Mononuclear cell (primary cell): ENCODE measurements at regions not wholly inside any gene's neighbourhood (a gene's known extent, or its start where the extent isn't known, plus 50 kb on each side); places are given as distances from the start of the nearest gene placed in this dataset.
"Not testable (repeated sequence)": the region's sequence is repeated elsewhere in the genome, so short reads cannot be mapped to it uniquely, and the experiment has no call there.

Experiments
- H3K27me3 ChIP-seq: 2 replicates; pipeline ENCODE4 v1.6.0; 2011; ENCODE audit warnings: low read length, control low read depth; ENCODE audit not compliant: insufficient read depth
- H3K4me1 ChIP-seq: 2 replicates; pipeline ENCODE4 v1.5.1; 2011; ENCODE audit warnings: mild to moderate bottlenecking, low read length, control low read depth; ENCODE audit not compliant: insufficient read depth
- H3K4me3 ChIP-seq: 2 replicates; pipeline ENCODE4 v1.5.1; 2011; ENCODE audit warnings: mild to moderate bottlenecking, low read length, moderate library complexity
- H3K9me3 ChIP-seq: 2 replicates; pipeline ENCODE4 v1.5.1; 2011; ENCODE audit warnings: low read depth, mild to moderate bottlenecking, control low read depth, low read length

DNA sequence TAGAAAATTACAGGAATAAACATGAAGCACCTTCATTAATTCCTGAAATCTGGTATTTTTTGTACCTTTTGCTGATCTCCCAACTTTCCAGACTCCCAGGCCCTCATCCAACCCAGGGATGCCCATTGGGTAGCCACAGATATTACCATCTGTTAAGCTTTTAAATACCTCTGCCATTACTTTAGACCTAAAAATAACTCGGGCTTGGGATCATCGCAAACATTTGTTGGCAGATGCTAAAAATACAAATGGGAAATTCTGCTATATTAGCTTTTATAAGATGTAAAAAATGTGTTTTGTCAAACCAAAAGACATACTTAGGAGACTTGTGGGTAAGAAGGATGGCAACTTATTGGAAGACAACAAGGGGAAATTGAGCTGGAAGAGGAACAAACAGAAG lies 376.1 kb downstream of the CENPW start:
- H3K27me3 ChIP-seq, result no peaks in the 10 kb centered on the region

DNA sequence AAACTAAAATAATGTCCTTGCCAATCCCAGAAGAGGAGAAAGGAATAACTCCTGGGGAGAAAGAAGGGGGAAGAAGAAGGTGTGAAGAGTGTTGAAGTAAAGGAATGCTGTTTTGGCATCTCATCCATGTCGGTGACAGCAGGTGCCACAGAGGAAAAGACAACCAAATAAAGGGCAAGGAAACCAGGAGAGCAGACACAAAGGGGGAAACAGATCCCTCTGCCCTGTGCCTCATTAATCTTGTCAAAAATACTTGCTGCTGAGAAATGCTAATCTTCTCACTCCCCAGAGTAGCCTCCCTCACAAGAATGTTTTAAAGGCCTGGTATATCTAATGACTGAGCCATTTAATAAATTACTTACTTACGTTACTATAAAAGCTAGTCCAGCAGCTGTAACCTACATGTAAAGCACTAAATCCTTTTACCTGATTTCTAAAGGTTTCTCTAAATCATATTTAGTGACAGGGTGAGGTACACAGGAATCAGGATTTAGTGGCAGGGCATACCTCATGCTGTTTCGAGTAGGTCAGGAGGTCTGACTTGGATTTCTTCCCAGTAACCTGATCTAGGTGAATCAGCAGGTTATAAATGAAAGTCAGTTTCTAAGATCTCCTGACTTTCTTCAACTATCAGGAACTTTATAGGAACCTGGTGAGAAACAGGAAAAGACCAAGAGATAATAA lies 377.1 kb downstream of the CENPW start:
- Histone ChIP-seq H3K27me3 (no peaks in the 10 kb centered on the region), H3K4me1 (no peaks in the 10 kb centered on the region), H3K9me3 (no peaks in the 10 kb centered on the region), H3K4me3 (no peak overlapping the region)

More for the DNA sequence above, 376.1 kb downstream of the CENPW start:
- Histone ChIP-seq H3K4me1 (no peaks in the 10 kb centered on the region), H3K9me3 (no peaks in the 10 kb centered on the region), H3K4me3 (no peak overlapping the region)

DNA sequence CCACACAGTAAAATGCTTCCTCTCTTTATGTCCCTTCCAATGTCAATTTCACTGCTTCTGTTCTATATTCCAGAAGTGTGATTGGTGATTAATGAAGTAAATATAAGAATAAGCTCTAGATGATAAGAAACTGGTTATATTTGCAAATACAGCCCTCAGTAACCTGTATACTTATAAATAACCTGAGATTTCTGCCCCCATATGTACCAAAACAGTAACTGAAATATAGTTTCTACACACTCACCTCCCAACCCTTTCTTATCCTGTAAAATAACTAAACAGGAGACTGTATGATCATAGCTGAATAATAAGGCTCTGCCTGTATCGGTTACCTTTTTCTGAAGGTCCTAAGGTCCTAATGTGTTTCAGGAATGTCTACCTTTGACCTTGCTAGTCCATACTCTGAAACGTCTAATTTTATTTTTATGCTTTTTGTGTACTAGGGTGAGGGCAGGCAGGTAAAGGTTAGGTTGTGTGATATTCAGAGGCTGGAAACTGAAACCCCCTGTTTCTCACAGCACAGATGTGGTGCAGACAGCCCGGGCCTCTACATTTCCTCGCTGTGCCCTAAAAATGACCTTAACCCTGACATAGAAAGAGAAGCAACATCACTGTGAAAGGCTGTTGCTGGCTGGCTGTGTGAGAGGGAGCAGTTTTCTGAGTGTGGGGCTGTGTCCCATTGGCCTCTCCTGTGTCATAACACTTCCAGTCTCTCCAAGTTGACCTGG lies 378.8 kb downstream of the CENPW start:
- Histone ChIP-seq H3K4me3 (no peak overlapping the region), H3K27me3 (no peaks in the 10 kb centered on the region), H3K4me1 (no peaks in the 10 kb centered on the region), H3K9me3 (no peaks in the 10 kb centered on the region)

DNA sequence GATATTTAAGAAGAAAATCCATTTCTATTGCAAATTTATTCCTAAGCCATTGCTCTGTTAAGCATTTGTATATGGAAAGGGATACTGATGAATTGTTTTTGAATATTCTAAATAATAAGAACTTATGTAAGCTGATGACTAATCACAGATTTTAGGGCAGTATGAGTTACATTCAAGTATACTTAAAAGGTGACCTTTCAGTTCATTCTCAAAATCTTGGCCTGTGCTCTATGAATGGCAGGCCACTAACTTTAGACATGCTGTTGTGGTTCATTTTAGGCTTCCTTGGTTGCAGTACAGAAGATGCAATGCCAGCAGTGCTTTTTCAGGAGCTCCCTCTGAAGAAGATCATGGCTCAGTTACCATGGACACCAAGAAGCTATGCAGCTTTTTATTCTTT lies 380.4 kb downstream of the CENPW start:
- Histone ChIP-seq H3K9me3 (no peaks in the 10 kb centered on the region), H3K4me1 (no peaks in the 10 kb centered on the region), H3K4me3 (no peak overlapping the region), H3K27me3 (no peaks in the 10 kb centered on the region)

DNA sequence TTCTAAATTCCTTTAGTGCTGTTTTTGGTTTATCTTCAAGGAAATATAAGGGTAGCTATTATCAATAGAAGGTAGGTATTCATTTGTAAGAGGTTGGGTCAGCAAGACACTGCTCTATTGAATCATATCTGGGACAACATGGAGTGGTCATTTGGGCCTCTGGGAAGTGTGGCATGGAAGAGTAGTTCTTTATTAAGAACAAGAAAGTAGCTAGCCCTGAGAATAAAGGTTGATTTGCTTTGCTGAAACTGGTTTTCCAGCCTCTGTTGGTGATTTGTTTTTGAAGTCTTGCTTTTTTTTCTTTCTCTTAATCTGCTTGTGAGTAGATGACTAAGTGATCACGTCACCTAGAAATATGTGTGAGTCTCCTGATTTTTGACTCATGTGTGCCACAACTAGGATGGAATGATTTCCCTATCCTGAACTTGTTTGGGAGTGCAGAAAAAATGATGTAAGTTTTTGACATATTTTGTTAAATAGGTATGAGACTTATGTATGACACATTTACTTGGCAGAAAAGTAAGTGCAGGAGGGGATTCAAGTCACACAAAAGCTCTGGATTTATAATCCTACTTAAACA lies 381.8 kb downstream of the CENPW start:
- Histone ChIP-seq H3K4me3 (no peak overlapping the region), H3K9me3 (no peaks in the 10 kb centered on the region), H3K27me3 (no peaks in the 10 kb centered on the region), H3K4me1 (no peaks in the 10 kb centered on the region)

DNA sequence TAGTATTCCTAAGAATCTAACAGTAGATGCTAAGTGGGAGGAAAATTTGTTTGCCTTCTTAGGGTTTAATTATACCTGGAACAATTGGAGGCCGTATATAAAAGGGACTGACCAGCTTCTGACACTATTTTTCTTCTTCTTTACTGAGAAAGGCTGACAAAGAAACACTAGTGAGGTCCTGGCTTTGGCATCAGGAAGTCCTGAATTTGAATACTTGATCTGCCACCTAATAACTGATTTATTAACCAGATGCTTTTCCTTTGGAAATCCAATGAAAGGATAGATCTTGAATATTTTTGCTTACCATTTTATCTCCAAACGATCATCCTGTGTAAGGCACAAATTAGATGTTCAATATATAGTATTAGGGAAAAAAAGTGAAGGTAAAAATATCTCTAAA lies 382.5 kb downstream of the CENPW start:
- no peaks in the 10 kb centered on the region for H3K9me3 ChIP-seq
- no peaks in the 10 kb centered on the region for H3K27me3 ChIP-seq
- H3K4me3 ChIP-seq, result no peak overlapping the region
- no peaks in the 10 kb centered on the region for H3K4me1 ChIP-seq

DNA sequence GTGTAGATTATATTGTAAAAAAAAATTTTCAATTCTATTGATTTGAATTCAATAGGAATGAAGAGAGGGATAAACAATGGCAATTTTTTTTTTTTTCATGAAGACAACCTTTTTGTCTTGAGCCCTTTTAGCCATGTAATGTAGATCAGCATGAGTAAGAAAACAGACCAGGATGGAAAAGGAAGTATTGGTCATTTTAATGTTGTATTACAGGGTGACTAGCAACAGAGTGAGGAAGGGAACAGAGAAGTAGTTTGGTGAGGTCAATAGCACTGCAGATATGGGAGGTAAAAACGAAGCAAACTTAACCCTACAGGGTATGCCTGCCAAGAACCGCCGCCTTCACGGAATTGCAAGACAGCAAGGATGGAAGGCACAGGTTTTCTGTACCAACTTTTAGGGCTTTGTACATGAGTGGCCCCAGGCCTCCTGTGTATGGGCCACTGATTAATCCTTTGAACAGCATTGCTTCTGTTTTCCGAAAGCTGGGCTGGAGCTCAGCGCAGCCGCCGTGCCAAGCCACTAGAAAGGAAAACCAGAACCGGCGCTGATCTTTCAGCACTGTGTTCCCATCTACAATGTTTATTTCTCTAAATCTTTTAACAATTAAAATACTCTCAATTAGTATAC lies 383.7 kb downstream of the CENPW start:
- no peaks in the 10 kb centered on the region for H3K27me3 ChIP-seq
- H3K4me1 ChIP-seq, result no peaks in the 10 kb centered on the region
- no peak overlapping the region for H3K4me3 ChIP-seq
- H3K9me3 ChIP-seq, result no peaks in the 10 kb centered on the region

DNA sequence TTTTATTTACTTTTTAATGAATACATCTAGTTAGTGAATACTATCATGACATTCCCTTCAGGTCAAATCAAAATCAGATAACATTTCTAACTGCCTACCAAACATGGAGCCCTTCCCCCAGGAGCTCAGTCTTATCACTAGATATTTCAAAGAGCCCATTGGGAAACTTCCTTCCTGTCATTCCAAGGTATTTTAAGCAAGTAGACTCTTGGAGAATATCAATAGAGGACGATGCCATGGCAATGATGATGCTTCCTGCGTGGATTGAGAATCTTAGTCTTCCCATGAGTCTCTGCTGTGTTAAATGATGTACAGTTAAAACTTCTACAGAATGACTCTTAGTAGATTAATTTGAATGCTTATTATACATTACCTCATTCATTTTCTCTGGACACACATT lies 384.9 kb downstream of the CENPW start:
- H3K4me1 ChIP-seq, result no peaks in the 10 kb centered on the region
- no peaks in the 10 kb centered on the region for H3K9me3 ChIP-seq
- H3K4me3 ChIP-seq, result no peak overlapping the region
- no peaks in the 10 kb centered on the region for H3K27me3 ChIP-seq

DNA sequence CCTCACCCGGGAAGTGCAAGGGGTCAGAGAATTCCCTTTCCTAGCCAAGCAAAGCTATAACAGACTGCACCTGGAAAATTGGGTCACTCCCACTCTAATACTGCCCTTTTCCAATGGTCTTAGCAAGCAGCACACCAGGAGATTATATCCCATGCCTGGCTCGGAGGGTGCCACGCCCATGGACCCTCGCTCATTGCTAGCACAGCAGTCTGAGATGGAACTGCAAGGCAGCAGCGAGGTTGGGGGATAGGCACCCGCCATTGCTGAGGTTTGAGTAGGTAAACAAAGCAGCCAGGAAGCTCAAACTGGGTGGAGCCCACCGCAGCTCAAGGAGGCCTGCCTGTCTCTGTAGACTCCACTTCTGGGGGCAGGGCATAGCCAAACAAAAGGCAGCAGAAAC lies 386.5 kb downstream of the CENPW start:
- not testable (repeated sequence) for H3K9me3 ChIP-seq, H3K4me1 ChIP-seq, H3K27me3 ChIP-seq, H3K4me3 ChIP-seq

DNA sequence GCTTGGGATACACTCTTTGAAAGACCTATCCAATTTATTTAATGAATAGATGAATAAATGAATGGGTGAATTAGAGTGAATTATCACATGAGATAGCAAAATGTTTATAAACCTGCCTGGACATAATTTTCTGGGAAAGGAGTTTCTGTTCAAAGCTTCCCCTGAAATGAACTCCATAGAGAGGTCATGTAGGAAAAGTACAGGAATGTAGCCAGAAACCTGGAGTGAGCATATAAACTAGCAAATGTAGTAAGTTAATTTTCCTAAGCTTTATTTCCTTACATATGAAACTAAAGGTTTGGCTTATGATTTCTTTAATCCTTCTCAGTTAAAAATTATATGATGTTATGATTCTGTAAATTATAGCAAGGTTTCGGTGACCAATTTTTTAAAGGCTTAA lies 380.3 kb upstream of the RSPO3 start:
- no peaks in the 10 kb centered on the region for H3K9me3 ChIP-seq
- no peaks in the 10 kb centered on the region for H3K27me3 ChIP-seq
- no peak overlapping the region for H3K4me3 ChIP-seq
- no peaks in the 10 kb centered on the region for H3K4me1 ChIP-seq

DNA sequence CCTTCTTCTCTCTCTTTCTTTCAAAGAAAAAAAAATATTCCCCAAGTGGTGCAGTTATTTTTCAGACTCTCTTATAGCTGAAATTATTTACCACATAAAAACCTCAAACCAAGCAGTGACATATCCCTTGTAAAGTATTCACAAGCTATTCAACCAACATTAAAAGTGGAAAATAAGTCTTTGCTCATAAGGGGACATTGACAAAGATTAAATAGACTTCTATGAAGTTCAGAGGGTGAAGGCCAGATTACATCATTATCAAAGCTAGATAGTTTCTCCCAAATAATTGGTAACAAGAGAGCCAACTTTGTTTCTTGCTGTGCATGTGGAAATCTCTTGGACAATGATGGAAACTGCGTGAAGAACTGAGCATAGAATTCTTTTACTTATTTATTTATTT lies 379.8 kb upstream of the RSPO3 start:
- Histone ChIP-seq H3K4me3 (no peak overlapping the region), H3K27me3 (no peaks in the 10 kb centered on the region), H3K4me1 (no peaks in the 10 kb centered on the region), H3K9me3 (no peaks in the 10 kb centered on the region)

DNA sequence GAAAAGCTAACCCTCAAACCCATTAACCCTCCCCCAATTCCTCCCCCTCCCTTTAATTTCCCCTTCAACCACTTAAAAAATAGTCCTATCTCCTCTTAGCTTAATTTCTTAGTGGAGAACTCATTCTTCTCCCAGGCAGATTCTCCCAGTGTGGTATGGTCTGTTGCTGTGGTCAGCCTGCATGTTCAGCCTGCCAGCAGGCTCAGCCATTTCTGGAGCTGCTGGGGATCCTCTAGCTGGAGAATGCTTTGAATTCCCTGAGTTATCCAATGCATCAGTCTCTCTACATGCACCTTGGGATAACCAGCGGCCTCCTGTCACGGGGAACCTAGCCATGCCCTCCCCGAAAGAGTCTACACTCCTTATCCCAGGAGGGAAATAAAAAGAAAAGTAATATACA lies 375.4 kb upstream of the RSPO3 start:
- Histone ChIP-seq H3K4me1 (no peaks in the 10 kb centered on the region), H3K4me3 (no peak overlapping the region), H3K9me3 (no peaks in the 10 kb centered on the region), H3K27me3 (no peaks in the 10 kb centered on the region)

DNA sequence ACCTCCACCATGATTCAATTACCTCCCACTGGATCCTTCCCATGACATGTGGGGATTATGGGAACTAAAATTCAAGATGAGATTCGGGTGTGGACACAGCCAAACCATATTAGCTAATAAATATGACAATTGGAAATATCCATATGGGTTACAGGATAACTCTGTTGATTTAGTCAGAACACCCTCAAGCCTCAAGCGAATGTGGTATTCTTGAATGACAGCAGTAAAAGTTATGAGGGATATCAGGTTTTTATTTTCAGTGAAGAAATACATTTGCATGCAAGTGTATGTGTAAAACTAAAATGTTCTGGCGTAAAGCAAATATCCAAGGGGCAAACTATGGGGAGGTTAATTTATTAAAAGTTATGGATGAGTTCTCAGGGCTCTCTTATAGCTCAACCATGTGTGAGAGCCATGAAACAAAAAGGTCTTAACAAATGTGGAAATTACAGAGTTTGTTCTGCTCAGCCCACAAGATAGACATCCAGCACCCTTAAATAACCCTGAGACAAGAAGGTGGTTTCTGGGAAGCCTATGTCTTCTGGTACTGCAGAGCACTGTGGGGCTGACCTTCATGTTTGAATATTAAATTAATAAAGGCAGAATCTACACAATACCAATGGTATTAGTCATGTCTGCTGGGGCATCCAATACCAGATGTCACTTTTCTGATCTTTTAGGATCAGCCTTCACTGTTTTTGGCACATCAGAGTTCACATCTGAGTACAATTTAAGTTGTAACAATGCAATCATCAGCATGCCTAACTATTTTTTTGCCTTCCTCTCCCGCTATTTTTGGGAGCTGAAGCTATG lies 370.5 kb upstream of the RSPO3 start:
- no peaks in the 10 kb centered on the region for H3K27me3 ChIP-seq
- H3K4me3 ChIP-seq, result no peak overlapping the region
- no peaks in the 10 kb centered on the region for H3K4me1 ChIP-seq
- H3K9me3 ChIP-seq, result no peaks in the 10 kb centered on the region

DNA sequence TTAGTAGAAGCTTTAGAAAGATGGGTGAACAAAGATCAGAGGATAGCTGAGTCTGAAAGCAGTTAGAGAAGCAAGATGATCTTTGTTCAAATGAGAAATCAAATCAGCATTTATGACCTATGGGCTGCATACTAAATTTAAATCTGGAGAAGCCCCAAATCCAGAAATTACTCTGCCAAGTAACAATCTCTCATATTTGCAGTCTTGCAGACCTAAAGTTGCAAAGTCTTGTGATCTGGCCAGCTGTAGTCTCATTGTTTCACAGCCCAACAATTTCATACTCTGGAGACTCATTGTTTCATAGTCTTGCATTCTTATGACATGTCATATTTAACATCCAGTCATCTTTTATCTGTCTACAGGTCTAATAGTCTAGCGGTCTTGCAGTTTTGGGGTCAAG lies 364.9 kb upstream of the RSPO3 start:
- H3K27me3 ChIP-seq, result no peaks in the 10 kb centered on the region
- no peaks in the 10 kb centered on the region for H3K9me3 ChIP-seq
- no peaks in the 10 kb centered on the region for H3K4me1 ChIP-seq
- no peak overlapping the region for H3K4me3 ChIP-seq

DNA sequence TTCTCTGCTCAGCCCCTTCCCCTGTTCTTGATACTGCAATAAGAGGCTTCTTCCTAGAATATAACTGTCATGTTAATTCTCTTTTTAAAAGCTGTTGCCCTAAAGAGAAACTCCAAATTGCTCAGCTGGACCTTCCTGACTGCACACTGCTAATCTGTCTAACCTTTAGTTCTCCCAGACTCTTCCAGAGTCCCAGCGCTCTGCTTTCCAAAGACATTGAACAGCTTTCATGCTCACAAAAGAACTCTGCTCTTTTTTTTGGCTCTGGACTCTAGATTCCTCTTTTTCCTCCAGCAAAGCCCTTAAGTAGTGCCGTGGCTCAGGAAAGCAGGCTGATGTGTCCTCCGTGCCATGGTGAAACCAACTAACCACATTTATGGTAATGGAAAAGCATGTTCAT lies 356.6 kb upstream of the RSPO3 start:
- no peaks in the 10 kb centered on the region for H3K27me3 ChIP-seq
- H3K9me3 ChIP-seq, result no peaks in the 10 kb centered on the region
- no peak overlapping the region for H3K4me3 ChIP-seq
- no peaks in the 10 kb centered on the region for H3K4me1 ChIP-seq
